SHP77 (cell line): ENCODE measurements at regions not wholly inside any gene's neighbourhood (a gene's known extent, or its start where the extent isn't known, plus 50 kb on each side); places are given as distances from the start of the nearest gene placed in this dataset.

Experiments
- DNase-seq, 2 experiments: peaks; one replicate each; lab custom pipeline; 2025; lab: John Stamatoyannopoulos, UW

DNA sequence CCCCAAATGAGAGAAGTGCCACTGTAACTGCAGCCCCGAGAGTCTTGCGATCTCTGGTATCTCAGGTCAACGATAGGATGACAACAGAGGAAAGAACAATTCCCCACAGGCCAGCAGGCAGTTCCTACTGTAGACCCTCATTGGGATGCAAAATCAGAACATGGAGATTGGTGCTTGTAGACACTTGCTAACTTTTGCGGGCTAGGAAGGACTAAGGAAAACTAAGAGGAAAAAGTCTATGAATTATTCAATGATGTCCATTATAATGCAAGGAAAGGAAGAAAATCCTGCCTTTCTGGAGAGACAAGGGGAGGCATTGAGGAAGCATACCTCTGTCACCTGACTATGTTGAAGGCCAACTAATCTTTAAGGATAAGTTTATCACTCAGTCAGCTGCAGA is 51.9 kb upstream of the CWC22 start:
- no peak for DNase-seq

DNA sequence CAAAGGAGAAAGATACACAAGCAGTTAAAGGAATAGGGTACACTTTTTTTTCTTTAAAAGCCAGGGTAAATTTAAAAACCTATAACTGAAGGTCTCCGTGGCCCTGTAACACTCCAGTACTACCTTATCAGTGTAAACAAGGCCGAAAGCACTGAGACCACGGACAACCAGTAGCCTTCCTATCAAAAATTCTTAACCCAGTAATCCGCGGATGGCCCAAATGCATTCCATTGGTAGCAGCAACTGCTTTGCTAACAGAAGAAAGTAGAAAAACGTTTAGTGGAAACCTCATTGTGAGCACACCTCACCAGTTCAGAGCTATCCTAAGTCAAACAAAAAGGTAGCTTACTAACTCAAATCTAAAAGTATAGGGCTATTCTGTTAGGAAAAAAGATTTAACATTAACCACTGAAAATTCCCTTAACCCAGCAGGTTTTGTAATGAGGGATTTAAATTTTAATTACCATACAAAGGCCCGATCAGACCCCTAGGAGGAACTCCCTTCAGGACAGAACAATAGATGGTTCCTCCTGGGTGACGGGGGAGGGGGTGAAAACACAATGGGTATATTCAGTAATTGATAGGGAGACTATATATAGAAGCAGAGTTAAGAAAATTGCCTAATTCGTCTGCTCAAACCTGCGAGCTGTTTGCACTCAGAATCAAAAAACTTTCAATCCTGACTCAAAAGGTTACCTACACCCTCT is 50.8 kb upstream of the CWC22 start:
- no peak for DNase-seq
